Cardiac muscle cell (in vitro differentiated cells and primary cell): ENCODE measurements at regions not wholly inside any gene's neighbourhood (a gene's known extent, or its start where the extent isn't known, plus 50 kb on each side); places are given as distances from the start of the nearest gene placed in this dataset.

ENCODE experiments used
- DNase-seq, 2 donors: peaks; one replicate each; pipeline versions ENCODE4 v3.0.0 to v3.0.0-alpha.2; 2010 to 2017; ENCODE audit warnings: low read depth in 1 of 2, low spot score in 1 of 2
- H3K27ac ChIP-seq: fragments of 200-600 bp; sonication (generic); 2 replicates; pipeline ENCODE4 v1.5.1; 2016
- H3K27me3 ChIP-seq: fragments of 200-600 bp; sonication (generic); 2 replicates; pipeline ENCODE4 v1.6.0; 2016; ENCODE audit warnings: control low read depth
- H3K36me3 ChIP-seq: fragments of 200-600 bp; sonication (generic); 2 replicates; pipeline ENCODE4 v1.5.1; 2016; ENCODE audit warnings: control low read depth
- H3K4me1 ChIP-seq: fragments of 200-600 bp; sonication (generic); 2 replicates; pipeline ENCODE4 v1.8.1; 2017; ENCODE audit warnings: low read depth, mild to moderate bottlenecking, mixed run types
- H3K4me3 ChIP-seq: fragments of 200-600 bp; sonication (generic); 2 replicates; pipeline ENCODE4 v1.5.1; 2016; ENCODE audit warnings: mild to moderate bottlenecking
- H3K9me3 ChIP-seq: fragments of 200-600 bp; sonication (generic); 2 replicates; pipeline ENCODE4 v1.5.1; 2017; ENCODE audit warnings: low read depth, mild to moderate bottlenecking, control low read depth
- CTCF ChIP-seq: IDR thresholded peaks from 2 replicates; pipeline ENCODE4 v1.5.1; 2012; ENCODE audit warnings: low read depth, mild to moderate bottlenecking, low read length

- no peak for DNase-seq
Measured at GRCh38 chr12:45598761-45599160, 130.7 kb upstream of the ARID2 start.

GRCh38 chr12:45599196-45599595, 130.3 kb upstream of the ARID2 start:
- H3K4me1 ChIP-seq: no peaks in the 10 kb centered on the region
- H3K27me3 ChIP-seq: no peaks in the 10 kb centered on the region
- H3K9me3 ChIP-seq: no peaks in the 10 kb centered on the region
- no peak overlapping the region for H3K27ac ChIP-seq
- H3K4me3 ChIP-seq: no peak overlapping the region
- no peak for TF ChIP-seq CTCF
- no peaks in the 10 kb centered on the region for H3K36me3 ChIP-seq
- DNase-seq: no peak

More at GRCh38 chr12:45598761-45599160, 130.7 kb upstream of the ARID2 start:
- no peaks in the 10 kb centered on the region for H3K9me3 ChIP-seq
- no peak overlapping the region for H3K4me3 ChIP-seq
- H3K36me3 ChIP-seq: no peaks in the 10 kb centered on the region
- no peaks in the 10 kb centered on the region for H3K4me1 ChIP-seq
- H3K27ac ChIP-seq: no peak overlapping the region
- TF ChIP-seq CTCF: no peak
- no peaks in the 10 kb centered on the region for H3K27me3 ChIP-seq

- H3K27ac ChIP-seq: no peak overlapping the region
- H3K27me3 ChIP-seq: no peaks in the 10 kb centered on the region
- H3K4me1 ChIP-seq: no peaks in the 10 kb centered on the region
- no peak overlapping the region for H3K4me3 ChIP-seq
- no peaks in the 10 kb centered on the region for H3K9me3 ChIP-seq
- TF ChIP-seq CTCF: no peak
- DNase-seq: no peak
- H3K36me3 ChIP-seq: no peaks in the 10 kb centered on the region
Measured at GRCh38 chr12:45601390-45601789, 128.1 kb upstream of the ARID2 start.

GRCh38 chr12:45601888-45602287, 127.6 kb upstream of the ARID2 start:
- Histone ChIP-seq H3K9me3 (no peaks in the 10 kb centered on the region), H3K4me1 (no peaks in the 10 kb centered on the region), H3K36me3 (no peaks in the 10 kb centered on the region), H3K27me3 (no peaks in the 10 kb centered on the region), H3K27ac (no peak overlapping the region), H3K4me3 (no peak overlapping the region)
- TF ChIP-seq CTCF: no peak
- DNase-seq: no peak

GRCh38 chr12:45605624-45606023, 123.9 kb upstream of the ARID2 start:
- no peak for TF ChIP-seq CTCF
- DNase-seq: no peak
- Histone ChIP-seq H3K27me3 (no peaks in the 10 kb centered on the region), H3K4me3 (no peak overlapping the region), H3K27ac (no peak overlapping the region), H3K36me3 (no peaks in the 10 kb centered on the region), H3K9me3 (no peaks in the 10 kb centered on the region), H3K4me1 (no peaks in the 10 kb centered on the region)

- H3K27ac ChIP-seq: no peak overlapping the region
- DNase-seq: no peak
- H3K4me3 ChIP-seq: no peak overlapping the region
- H3K9me3 ChIP-seq: no peaks in the 10 kb centered on the region
- no peaks in the 10 kb centered on the region for H3K36me3 ChIP-seq
- no peaks in the 10 kb centered on the region for H3K4me1 ChIP-seq
- H3K27me3 ChIP-seq: no peaks in the 10 kb centered on the region
- no peak for TF ChIP-seq CTCF
Measured at GRCh38 chr12:45611061-45611460, 118.4 kb upstream of the ARID2 start.
